H1 (cell line): ENCODE measurements at regions not wholly inside any gene's neighbourhood (a gene's known extent, or its start where the extent isn't known, plus 50 kb on each side); places are given as distances from the start of the nearest gene placed in this dataset.

Experiments used
- BCL11A ChIP-seq, 2 experiments: IDR thresholded peaks; one replicate each; pipeline ENCODE4 v1.6.1; 2011; ENCODE audit warnings: low read depth in 2 of 2, low read length in 2 of 2, mild to moderate bottlenecking in 2 of 2
- CBX5 ChIP-seq: fragments of 300-800, 300-1000 bp; sonication (generic); IDR thresholded peaks from 2 replicates; pipeline ENCODE4 v1.7.1; 2016; ENCODE audit warnings: antibody characterized with exemption, low read length, low read depth
- CEBPB ChIP-seq: IDR thresholded peaks from 2 replicates; pipeline ENCODE4 v1.6.1; 2012; ENCODE audit warnings: low read depth, low read length
- EP300 ChIP-seq, 2 experiments: IDR thresholded peaks; 1 replicate in 1 of 2; 2 replicates in 1 of 2; pipeline ENCODE4 v1.6.1; 2011 to 2012; ENCODE audit warnings: low read depth in 2 of 2, low read length in 2 of 2, mild to moderate bottlenecking in 2 of 2, borderline replicate concordance in 1 of 2, inconsistent platforms in 1 of 2, moderate library complexity in 1 of 2
- HDAC2 ChIP-seq, 2 experiments: fragments of 300-600 bp in 1 of 2; sonication (generic) in 1 of 2; IDR thresholded peaks; 2 replicates each; pipeline ENCODE4 v1.6.1; 2011 to 2012; ENCODE audit warnings: low read depth in 2 of 2, low read length in 2 of 2, mild to moderate bottlenecking in 2 of 2, moderate library complexity in 2 of 2, borderline replicate concordance in 1 of 2, inconsistent platforms in 1 of 2
- POLR2AphosphoS5 ChIP-seq: IDR thresholded peaks from 2 replicates; pipeline ENCODE4 v1.6.1; 2011; ENCODE audit warnings: low read depth, low read length
- SAP30 ChIP-seq: fragments of 300-600 bp; sonication (generic); IDR thresholded peaks from 2 replicates; pipeline ENCODE4 v1.7.1; 2012; ENCODE audit warnings: low read length, moderate library complexity, mild to moderate bottlenecking, inconsistent platforms; ENCODE audit not compliant: insufficient read depth, insufficient replicate concordance
- TF ChIP-seq, protein P1 (sequence below), 3 experiments: IDR thresholded peaks; 1 replicate in 2 of 3; 2 replicates in 1 of 3; pipeline versions ENCODE4 v1.5.1 to v1.6.1; 2011; ENCODE audit warnings: low read length in 3 of 3, mild to moderate bottlenecking in 3 of 3, inconsistent platforms in 2 of 3, low read depth in 1 of 3, moderate library complexity in 1 of 3; ENCODE audit not compliant: insufficient read depth in 1 of 3; ENCODE audit errors: control extremely low read depth in 1 of 3

DNA sequence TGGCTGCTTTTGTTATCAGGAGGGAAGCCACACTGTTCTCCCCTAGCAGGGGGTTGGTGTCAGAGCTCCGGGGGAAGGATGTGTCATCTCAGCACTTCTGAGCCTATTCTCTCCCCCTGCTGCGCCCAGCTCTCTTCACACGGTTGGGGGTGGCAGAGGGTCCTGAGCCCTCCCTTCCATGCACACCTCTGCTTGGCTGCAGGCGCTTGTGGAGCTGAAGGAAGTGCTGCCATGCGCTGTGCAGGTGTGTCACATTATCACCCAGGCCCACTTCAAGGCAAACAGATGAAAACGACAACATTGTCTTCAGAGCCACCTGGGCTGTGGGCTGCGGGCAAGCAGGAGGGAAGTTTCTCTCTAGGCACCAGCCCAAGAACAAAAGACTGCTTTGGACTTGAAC lies 263.4 kb downstream of the BMP7 start:
- no peak for TF ChIP-seq BCL11A (IDR thresholded peaks at IDR 0.05; ENCODE audit: low read depth in 2 of 2, low read length in 2 of 2)
- TF ChIP-seq, protein P1, sequence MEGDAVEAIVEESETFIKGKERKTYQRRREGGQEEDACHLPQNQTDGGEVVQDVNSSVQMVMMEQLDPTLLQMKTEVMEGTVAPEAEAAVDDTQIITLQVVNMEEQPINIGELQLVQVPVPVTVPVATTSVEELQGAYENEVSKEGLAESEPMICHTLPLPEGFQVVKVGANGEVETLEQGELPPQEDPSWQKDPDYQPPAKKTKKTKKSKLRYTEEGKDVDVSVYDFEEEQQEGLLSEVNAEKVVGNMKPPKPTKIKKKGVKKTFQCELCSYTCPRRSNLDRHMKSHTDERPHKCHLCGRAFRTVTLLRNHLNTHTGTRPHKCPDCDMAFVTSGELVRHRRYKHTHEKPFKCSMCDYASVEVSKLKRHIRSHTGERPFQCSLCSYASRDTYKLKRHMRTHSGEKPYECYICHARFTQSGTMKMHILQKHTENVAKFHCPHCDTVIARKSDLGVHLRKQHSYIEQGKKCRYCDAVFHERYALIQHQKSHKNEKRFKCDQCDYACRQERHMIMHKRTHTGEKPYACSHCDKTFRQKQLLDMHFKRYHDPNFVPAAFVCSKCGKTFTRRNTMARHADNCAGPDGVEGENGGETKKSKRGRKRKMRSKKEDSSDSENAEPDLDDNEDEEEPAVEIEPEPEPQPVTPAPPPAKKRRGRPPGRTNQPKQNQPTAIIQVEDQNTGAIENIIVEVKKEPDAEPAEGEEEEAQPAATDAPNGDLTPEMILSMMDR (IDR thresholded peaks at IDR 0.05; ENCODE audit: control extremely low read depth in 1 of 3, insufficient read depth in 1 of 3, low read depth in 1 of 3, low read length in 3 of 3) = no peak
- no peak for TF ChIP-seq POLR2AphosphoS5
- no peak for TF ChIP-seq SAP30
- no peak for TF ChIP-seq HDAC2 (IDR thresholded peaks at IDR 0.05; ENCODE audit: borderline replicate concordance in 1 of 2, low read depth in 2 of 2, low read length in 2 of 2)
- no peak for TF ChIP-seq CEBPB
- TF ChIP-seq EP300 (IDR thresholded peaks at IDR 0.05; ENCODE audit: borderline replicate concordance in 1 of 2, low read depth in 2 of 2, low read length in 2 of 2) = no peak
- no peak for TF ChIP-seq CBX5
